Erythroblast (primary cell): ENCODE measurements at regions not wholly inside any gene's neighbourhood (a gene's known extent, or its start where the extent isn't known, plus 50 kb on each side); places are given as distances from the start of the nearest gene placed in this dataset.

Experiments used
- GATA1 ChIP-seq: IDR thresholded peaks from 2 replicates; pipeline ENCODE4 v1.6.1; 2011; ENCODE audit warnings: low read depth, mild to moderate bottlenecking, control low read depth, low read length, moderate library complexity
- POLR2A ChIP-seq: IDR thresholded peaks from 2 replicates; pipeline ENCODE4 v1.6.1; 2011; ENCODE audit warnings: mild to moderate bottlenecking, low read length

- no peak for TF ChIP-seq POLR2A
- no peak for TF ChIP-seq GATA1
Observed at GRCh38 chr2:116918574-116918973, 895.9 kb upstream of the DDX18 start.
